Left lobe of liver (tissue), 2 donors: ENCODE measurements at regions not wholly inside any gene's neighbourhood (a gene's known extent, or its start where the extent isn't known, plus 50 kb on each side); places are given as distances from the start of the nearest gene placed in this dataset.
A peak's percentile ranks its signal among the peaks of the same experiment; 100 is the strongest.

Source experiments
- ATAC-seq: fragments of 200-7000 bp; cut with Tn5 transposase; one replicate; pipeline ENCODE4 v1.9.1; 2020; ENCODE audit warnings: mild to moderate bottlenecking, moderate library complexity
- DNase-seq: peaks from one replicate; pipeline ENCODE4 v3.0.0-alpha.2; 2020; ENCODE audit warnings: low spot score
- donor health status: DM: no; HTN: no; CAD: no; lungs with moderate emphysema.
- donor health status: DM: no; HTN: yes; CAD: no.

GRCh38 chr14:94717808-94718207 is 52.1 kb downstream of the GSC start:
- DNase-seq (no peak), ATAC-seq (no peak)

- DNase-seq (no peak), ATAC-seq (no peak)
These were observed 52.9 kb downstream of the GSC start for GRCh38 chr14:94716976-94717375.

GRCh38 chr14:94713115-94713514 is 56.8 kb downstream of the GSC start:
- ATAC-seq (no peak), DNase-seq (no peak)

GRCh38 chr14:94710731-94711130 is 59.2 kb downstream of the GSC start:
- no peak for ATAC-seq

GRCh38 chr14:94707494-94707893 is 62.4 kb downstream of the GSC start:
- ATAC-seq (no peak), DNase-seq (no peak)

More at GRCh38 chr14:94710731-94711130, 59.2 kb downstream of the GSC start:
- no peak for DNase-seq

GRCh38 chr14:94706133-94706532 is 63.8 kb downstream of the GSC start:
- DNase-seq (no peak), ATAC-seq (no peak)

- ATAC-seq (no peak), DNase-seq (no peak)
These were observed 67.3 kb downstream of the GSC start for GRCh38 chr14:94702629-94703028.

GRCh38 chr14:94701861-94702370 is 68.0 kb downstream of the GSC start:
- no peak for ATAC-seq

GRCh38 chr14:94700336-94700735 is 69.6 kb downstream of the GSC start:
- DNase-seq (no peak), ATAC-seq (no peak)

More at GRCh38 chr14:94701861-94702370, 68.0 kb downstream of the GSC start:
- no peak for DNase-seq

GRCh38 chr14:94699831-94700230 is 70.1 kb downstream of the GSC start:
- ATAC-seq (no peak), DNase-seq (no peak)

GRCh38 chr14:94697773-94698556 is 71.9 kb downstream of the GSC start:
- no peak for ATAC-seq

GRCh38 chr14:94696518-94696917 is 73.4 kb downstream of the GSC start:
- DNase-seq (no peak), ATAC-seq (no peak)

More at GRCh38 chr14:94697773-94698556, 71.9 kb downstream of the GSC start:
- DNase-seq = no peak

GRCh38 chr14:94695231-94695630 is 74.7 kb downstream of the GSC start:
- ATAC-seq = no peak
- no peak for DNase-seq

- ATAC-seq = no peak
- DNase-seq = no peak
These were observed 78.3 kb downstream of the GSC start for GRCh38 chr14:94691660-94692034.

GRCh38 chr14:94690896-94691659 is 78.8 kb downstream of the GSC start:
- DNase-seq = no peak

GRCh38 chr14:94690486-94690885 is 78.3 kb downstream of the SERPINA3 start:
- no peak for DNase-seq
- ATAC-seq = no peak

More at GRCh38 chr14:94690896-94691659, 78.8 kb downstream of the GSC start:
- no peak for ATAC-seq

- DNase-seq (no peak), ATAC-seq (no peak)
These were observed 77.8 kb downstream of the SERPINA3 start for GRCh38 chr14:94689985-94690400.

GRCh38 chr14:94689218-94689984 is 77.2 kb downstream of the SERPINA3 start:
- ATAC-seq = peak; percentile 99
- peak; percentile 60 for DNase-seq

- DNase-seq (no peak), ATAC-seq (no peak)
These were observed 74.4 kb downstream of the SERPINA3 start for GRCh38 chr14:94686511-94687160.

- DNase-seq = no peak
- ATAC-seq = no peak
These were observed 73.7 kb downstream of the SERPINA3 start for GRCh38 chr14:94685681-94686485.
